ENCODE measurements at regions not wholly inside any gene's neighbourhood (a gene's known extent, or its start where the extent isn't known, plus 50 kb on each side); places are given as distances from the start of the nearest gene placed in this dataset.
"Not testable (repeated sequence)": the region's sequence is repeated elsewhere in the genome, so short reads cannot be mapped to it uniquely, and the experiment has no call there.

DNA sequence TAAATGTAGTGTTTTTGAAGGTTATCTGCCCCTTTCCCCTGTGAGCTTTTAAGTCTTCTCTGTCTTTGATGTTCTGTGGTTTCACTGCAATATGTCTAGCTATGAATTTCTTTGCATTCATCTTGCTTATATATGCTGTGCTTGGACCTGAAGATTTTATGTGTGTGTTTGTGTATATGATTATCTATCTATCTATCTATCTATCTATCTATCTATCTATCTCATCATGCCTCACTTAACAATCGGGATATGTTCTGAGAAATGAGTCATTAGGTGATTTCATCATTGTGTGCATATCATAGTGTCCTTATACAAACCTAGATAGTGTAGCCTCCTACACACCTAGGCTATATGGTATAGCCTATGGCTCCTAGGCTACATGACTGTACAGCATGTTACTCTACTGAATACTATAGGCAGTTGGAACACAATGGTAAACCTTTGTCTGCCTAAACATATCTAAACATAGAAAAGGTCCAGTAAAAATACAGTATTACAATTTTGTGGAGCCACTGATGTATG, 173.9 kb downstream of the NPIPA7 start:
- DNase-seq (ENCODE audit: low read depth); H3K4me3 ChIP-seq (ENCODE audit: low read depth, low read length): not testable (repeated sequence)

DNA sequence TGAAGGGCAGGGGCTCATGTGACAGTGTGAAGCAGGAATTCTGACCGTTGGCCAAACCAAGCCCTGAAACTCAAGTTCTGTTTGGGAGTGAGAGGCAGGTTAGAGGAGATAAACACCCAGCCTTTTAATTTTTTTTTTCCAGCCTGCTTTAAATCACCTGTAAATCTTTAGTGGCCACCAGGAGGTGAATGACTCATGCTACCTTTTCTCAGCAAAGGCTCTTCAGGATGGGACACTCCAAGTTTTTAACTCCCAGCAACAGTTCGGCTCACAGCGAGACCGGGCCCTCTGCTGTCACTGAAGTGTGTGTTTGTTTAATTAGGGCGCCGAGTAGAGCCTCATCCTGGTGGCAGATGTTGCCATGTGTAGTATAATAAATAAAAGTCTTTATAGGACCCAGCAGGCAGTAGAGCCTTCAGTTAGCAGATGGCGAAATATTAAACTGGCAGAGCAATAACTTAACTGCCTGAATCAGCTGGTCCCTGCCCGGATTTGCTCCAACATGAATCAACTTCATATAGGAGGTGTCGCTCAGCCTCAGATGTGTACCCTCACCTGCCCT, 180.3 kb downstream of the NPIPA7 start:
- not testable (repeated sequence) for DNase-seq (ENCODE audit: low read depth); H3K4me3 ChIP-seq (ENCODE audit: low read depth, low read length)

DNA sequence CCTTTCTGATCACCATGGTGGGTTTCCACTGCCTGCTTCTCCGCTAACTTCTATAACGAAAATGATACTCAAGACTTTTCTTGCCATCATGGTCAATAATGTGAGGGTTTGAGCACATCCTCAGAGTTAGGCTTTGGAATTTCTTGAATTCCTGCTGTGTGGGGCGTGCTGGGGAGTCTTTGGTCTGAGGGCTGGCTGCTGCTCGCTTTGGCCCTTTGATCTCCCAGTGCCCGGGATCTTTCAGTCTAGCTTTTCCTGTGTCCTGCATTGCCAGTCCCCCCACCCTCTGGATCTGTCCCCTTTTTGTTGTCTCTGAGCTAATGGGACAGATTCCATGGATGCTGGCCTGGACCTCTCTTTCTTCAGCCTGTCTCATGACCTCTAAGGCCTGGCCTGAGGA, 182.6 kb downstream of the NPIPA7 start:
- DNase-seq (ENCODE audit: low read depth); H3K4me3 ChIP-seq (ENCODE audit: low read depth, low read length): not testable (repeated sequence)

DNA sequence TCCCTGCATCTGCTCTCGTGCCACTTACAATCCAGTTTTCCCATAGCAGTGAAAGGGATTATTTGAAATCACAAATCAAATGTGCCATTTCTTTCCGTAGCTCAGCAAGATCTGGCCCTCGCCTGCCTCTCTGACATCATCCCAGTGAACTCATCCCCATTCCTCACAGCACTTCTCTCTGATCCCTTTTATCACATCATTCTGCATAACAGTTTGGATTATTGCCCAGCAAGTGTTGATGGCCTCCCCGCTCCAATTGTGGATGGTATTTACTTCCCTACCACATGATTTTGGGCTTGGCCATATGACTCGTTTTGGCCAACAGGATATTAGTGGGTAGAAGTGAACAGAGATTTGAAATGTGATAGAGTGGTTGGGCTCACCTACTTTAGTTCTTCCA, 185.0 kb downstream of the NPIPA7 start:
- H3K4me3 ChIP-seq (ENCODE audit: low read depth, low read length); DNase-seq (ENCODE audit: low read depth): not testable (repeated sequence)

DNA sequence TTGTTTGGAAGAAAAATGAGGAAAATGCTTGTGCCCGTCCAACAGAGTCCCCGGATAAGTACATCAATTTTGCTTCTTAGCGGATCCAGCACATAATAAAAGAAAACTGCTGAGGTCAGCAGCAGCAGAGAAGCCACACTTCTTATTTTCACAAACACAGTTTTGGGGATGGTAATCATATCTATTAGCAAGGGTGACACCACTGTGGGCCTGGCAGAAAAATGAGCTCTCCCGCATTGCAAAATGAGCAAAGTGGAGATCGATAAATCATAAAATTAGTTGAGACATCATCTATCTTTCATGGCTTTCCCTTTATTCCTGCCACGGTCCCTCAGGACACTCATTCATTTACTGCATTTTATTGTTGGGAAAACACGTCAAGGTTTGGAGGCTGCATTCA, 186.4 kb downstream of the NPIPA7 start:
- H3K4me3 ChIP-seq (ENCODE audit: low read depth, low read length); DNase-seq (ENCODE audit: low read depth): not testable (repeated sequence)

DNA sequence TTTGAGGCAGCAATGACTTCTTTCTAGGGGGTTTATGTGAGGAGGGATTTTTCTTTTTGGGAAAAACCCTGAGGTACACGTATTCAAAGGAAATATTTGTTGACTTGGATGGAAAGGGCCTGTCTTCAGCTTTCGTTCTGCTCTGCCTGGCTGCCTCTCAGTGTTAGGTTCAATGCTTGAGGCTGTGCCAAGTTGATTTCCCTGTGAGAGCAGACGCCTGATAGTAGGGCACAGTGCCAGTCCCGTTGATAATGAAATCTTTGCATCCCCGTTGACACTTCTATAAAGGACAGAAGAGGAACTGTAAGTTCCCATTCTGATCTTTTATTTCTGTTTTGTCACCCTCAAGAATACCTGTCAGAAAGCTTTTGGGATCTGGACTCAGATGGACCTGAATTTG, 191.1 kb downstream of the NPIPA7 start:
- H3K4me3 ChIP-seq (ENCODE audit: low read depth, low read length); DNase-seq (ENCODE audit: low read depth): not testable (repeated sequence)

DNA sequence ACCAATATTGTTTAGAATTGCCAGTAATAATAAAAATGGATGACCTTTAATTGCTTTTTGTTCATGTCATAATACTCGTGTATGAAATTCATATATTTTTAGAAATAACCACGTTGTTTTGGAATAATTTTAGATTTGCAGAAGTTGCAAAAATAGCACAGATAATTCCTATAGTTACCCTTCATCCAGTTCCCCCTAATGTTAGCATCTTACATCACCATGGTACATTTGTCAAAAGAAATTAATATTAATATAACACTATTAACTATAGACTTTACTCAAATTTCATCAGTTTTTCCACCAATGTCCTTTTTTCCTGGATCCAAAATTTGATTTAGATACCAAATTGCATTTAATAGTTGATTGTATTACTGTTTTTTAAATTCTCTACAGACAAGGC, 191.9 kb downstream of the NPIPA7 start:
- H3K4me3 ChIP-seq (ENCODE audit: low read depth, low read length); DNase-seq (ENCODE audit: low read depth): not testable (repeated sequence)

DNA sequence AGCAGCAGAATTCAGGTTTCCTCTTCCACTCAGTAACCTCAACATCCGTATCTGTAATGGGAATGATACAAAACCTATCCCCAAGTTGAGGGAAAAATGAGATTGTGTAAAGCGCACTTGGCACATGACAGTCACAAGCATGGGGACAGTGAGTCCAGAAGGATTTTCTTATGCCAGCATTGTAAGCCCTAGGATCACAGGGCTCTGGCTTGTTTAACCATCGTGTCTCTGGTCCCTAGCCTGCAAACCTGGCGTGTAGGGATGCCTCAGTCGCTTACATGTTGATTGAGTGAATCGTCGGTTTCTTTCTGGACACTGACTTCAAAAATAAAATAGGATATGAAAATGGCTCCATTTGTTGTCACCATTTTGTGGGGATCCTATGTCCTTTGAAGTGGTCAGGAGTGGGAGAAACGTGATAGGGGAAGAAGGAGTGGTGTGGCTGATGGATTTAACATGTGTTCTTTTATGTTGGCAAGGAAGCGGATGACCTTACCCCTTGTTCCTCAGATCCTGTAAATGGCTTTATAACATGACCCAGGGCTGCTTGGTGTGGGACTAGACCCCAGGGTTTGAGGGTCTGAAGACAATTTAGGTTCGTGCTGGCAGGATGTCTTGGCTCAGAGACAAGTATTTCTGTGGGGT, 193.3 kb downstream of the NPIPA7 start:
- DNase-seq (ENCODE audit: low read depth); H3K4me3 ChIP-seq (ENCODE audit: low read depth, low read length): not testable (repeated sequence)

DNA sequence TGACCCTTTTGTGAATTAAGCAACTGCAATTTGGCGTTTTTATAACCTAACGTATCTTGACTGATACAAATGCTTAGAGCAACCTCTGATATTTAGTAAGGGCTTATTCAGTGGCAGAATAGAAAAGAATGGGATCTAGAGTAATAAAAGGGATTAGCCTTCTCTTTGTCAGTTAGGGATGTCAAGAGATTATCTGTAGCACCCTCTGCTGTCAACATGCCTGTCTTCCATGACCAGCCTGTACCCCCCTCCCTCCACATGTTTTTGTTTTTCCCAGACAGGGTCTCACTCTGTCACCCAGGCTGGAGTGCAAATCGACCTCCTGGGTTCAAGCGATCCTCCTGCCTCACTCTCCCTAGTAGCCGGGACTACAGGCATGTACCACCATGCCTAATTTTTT, 198.1 kb downstream of the NPIPA7 start:
- H3K4me3 ChIP-seq (ENCODE audit: low read depth, low read length); DNase-seq (ENCODE audit: low read depth): not testable (repeated sequence)

DNA sequence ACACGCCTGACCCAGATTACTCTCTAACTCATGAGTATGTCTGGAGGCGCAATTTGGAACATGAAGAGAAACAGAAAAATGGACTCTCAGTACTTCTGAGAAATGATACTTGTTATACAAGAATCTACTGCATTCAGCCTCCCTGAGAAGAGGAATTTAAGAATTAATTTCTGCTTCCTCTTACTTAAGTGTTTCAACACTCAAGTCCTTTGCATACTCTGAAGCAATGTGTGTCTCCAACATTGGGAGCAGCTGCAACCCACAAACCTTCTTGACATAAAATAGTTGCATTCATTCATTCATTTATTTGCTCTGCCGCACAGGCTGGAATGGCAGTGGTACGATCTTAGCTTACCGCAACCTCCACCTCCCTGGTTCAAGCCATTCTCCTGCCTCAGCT, 199.8 kb downstream of the NPIPA7 start:
- TF ChIP-seq, protein P1, sequence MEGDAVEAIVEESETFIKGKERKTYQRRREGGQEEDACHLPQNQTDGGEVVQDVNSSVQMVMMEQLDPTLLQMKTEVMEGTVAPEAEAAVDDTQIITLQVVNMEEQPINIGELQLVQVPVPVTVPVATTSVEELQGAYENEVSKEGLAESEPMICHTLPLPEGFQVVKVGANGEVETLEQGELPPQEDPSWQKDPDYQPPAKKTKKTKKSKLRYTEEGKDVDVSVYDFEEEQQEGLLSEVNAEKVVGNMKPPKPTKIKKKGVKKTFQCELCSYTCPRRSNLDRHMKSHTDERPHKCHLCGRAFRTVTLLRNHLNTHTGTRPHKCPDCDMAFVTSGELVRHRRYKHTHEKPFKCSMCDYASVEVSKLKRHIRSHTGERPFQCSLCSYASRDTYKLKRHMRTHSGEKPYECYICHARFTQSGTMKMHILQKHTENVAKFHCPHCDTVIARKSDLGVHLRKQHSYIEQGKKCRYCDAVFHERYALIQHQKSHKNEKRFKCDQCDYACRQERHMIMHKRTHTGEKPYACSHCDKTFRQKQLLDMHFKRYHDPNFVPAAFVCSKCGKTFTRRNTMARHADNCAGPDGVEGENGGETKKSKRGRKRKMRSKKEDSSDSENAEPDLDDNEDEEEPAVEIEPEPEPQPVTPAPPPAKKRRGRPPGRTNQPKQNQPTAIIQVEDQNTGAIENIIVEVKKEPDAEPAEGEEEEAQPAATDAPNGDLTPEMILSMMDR (conservative IDR thresholded peaks at IDR 0.05; ENCODE audit: low read depth, low read length), result no peak
- no peak overlapping the region for H3K4me3 ChIP-seq (ENCODE audit: low read depth, low read length)
- no peak for DNase-seq (ENCODE audit: low read depth)

DNA sequence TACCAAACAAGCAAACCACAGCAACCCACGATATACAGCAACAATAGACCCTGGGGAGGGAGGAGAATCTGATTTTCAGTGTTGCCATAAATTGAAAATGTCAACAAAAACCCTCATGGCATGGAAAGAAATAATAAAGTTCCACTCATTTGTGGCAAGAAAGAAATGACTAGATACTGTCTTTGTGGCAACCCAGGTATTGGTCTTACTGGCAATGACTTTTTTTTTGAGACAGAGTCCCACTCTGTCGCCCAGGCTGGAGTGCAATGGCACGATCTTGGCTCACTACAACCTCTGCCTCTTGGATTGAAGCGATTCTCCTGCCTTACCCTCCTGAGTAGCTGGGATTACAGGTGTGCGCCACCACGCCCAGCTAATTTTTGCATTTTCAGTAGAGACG, 204.0 kb downstream of the NPIPA7 start:
- DNase-seq (ENCODE audit: low read depth); H3K4me3 ChIP-seq (ENCODE audit: low read depth, low read length): not testable (repeated sequence)

DNA sequence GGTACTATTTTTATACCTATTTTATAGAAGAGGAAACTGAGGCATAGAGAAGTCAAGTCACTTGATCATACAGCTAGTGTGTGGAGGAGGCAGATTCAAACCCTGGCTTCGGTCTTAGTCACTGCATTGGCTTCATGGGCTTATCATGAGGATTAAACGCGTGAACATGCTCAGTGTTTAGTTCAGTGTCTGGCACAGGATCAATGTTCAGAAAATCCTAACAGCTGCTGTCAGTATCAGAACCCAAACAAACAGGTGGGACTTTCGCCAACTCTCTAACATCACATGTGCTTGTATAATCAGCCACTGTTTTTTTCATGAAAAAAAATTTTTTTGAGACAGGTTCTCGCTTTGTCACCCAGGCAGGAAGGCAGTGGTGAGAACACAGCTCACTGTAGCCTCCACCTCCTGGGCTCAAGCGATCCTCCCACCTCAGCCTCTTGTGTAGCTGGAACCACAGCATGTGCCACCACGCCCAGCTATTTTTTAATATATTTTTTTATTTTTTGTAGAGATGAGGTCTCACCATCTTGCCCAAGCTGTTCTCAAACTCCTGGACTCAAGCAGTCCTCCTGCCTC, 207.2 kb downstream of the NPIPA7 start:
- not testable (repeated sequence) for DNase-seq (ENCODE audit: low read depth); H3K4me3 ChIP-seq (ENCODE audit: low read depth, low read length)

DNA sequence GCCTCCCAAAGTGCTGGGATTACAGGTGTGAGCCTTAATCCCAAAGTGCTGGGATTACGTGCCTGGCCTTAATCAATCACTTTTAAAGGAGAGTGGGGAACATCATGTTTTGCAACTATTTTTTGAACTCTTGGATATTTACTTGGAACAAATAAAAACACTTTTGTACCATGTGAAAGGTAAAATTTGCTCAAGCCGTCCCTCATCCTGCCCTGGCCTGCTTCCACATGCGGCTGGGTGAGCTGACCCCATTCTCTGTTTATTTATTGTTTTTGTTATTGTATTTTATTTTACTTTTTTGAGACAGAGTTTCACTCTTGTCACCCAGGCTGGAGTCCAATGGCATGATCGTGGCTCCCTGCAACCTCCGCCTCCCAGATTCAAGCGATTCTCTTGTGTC, 208.0 kb downstream of the NPIPA7 start:
- not testable (repeated sequence) for H3K4me3 ChIP-seq (ENCODE audit: low read depth, low read length); DNase-seq (ENCODE audit: low read depth)

DNA sequence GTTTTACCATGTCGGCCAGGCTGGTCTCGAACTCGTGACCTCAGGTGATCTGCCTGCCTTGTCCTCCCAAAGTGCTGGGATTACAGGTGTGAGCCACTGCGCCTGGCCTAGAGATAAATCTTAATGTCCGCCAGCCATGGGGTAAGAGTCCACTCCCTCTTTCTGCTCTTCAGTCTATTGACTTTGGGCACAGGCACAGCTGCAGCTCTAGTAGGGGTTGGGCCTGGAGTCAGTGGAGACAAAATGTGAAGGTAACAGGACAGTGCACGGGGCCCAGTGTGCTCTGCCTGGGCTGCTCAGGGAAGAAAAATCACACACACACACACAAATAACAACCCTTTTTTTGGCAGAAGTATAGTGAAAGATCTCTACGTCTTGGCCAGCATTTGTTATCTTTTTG, 209.5 kb downstream of the NPIPA7 start:
- H3K4me3 ChIP-seq (ENCODE audit: low read depth, low read length); DNase-seq (ENCODE audit: low read depth): not testable (repeated sequence)

DNA sequence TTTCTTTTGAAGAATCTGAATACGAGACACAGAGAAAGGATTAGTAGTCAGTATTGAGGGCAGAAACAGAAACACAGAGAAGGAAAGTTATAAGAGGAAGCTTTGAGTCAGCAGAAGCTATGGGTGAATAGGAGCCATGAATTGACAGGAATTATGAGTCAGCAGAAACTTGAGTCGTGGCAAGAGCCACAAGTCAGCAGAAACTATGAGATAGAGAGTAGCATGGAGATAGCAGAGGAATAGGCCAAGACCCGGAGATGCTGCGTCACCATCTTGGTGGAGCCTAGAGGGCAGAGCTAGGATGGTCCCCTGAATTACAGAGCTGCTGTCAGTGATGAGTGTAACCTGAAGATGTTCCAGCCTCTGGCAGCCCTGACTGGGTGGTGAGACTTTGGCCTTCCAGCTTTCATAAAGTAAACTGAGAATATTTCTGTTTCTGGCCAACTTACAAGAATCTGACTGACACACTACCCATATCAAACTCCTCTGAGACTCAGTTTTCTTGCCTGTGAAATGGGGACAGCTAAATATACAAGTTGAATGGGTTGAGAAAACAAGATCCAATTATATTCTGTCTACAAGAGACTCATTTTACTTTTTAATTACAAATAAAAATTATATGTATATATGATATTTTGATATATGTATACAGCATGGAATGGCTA, 211.8 kb downstream of the NPIPA7 start:
- H3K4me3 ChIP-seq (ENCODE audit: low read depth, low read length); DNase-seq (ENCODE audit: low read depth): not testable (repeated sequence)

All from choroid plexus epithelial cell (primary cell).